ENCODE measurements at regions not wholly inside any gene's neighbourhood (a gene's known extent, or its start where the extent isn't known, plus 50 kb on each side); places are given as distances from the start of the nearest gene placed in this dataset.
"Not testable (repeated sequence)": the region's sequence is repeated elsewhere in the genome, so short reads cannot be mapped to it uniquely, and the experiment has no call there.

- H3K4me3 ChIP-seq (ENCODE audit: low read depth, low read length) = no peak overlapping the region
- no peak for TF ChIP-seq CTCF (conservative IDR thresholded peaks at IDR 0.05; ENCODE audit: low read depth, low read length)
- no peak for DNase-seq (ENCODE audit: low read depth)
These were observed 165.7 kb downstream of the HHIPL2 start for GRCh38 chr1:222382171-222382570.

- TF ChIP-seq CTCF (conservative IDR thresholded peaks at IDR 0.05; ENCODE audit: low read depth, low read length) = no peak
- no peak for DNase-seq (ENCODE audit: low read depth)
These were observed 170.3 kb downstream of the HHIPL2 start for GRCh38 chr1:222377428-222378088.

GRCh38 chr1:222376791-222377190, 171.1 kb downstream of the HHIPL2 start:
- not testable (repeated sequence) for H3K4me3 ChIP-seq (ENCODE audit: low read depth, low read length); DNase-seq (ENCODE audit: low read depth)

More at GRCh38 chr1:222377428-222378088, 170.3 kb downstream of the HHIPL2 start:
- no peak overlapping the region for H3K4me3 ChIP-seq (ENCODE audit: low read depth, low read length)

- DNase-seq (ENCODE audit: low read depth) = no peak
- no peak for TF ChIP-seq CTCF (conservative IDR thresholded peaks at IDR 0.05; ENCODE audit: low read depth, low read length)
- H3K4me3 ChIP-seq (ENCODE audit: low read depth, low read length) = no peak overlapping the region
These were observed 172.2 kb downstream of the HHIPL2 start for GRCh38 chr1:222375701-222376100.

GRCh38 chr1:222373831-222374602, 173.9 kb downstream of the HHIPL2 start:
- DNase-seq (ENCODE audit: low read depth) = no peak
- H3K4me3 ChIP-seq (ENCODE audit: low read depth, low read length) = no peak overlapping the region
- no peak for TF ChIP-seq CTCF (conservative IDR thresholded peaks at IDR 0.05; ENCODE audit: low read depth, low read length)

- no peak for DNase-seq (ENCODE audit: low read depth)
- no peak for TF ChIP-seq CTCF (conservative IDR thresholded peaks at IDR 0.05; ENCODE audit: low read depth, low read length)
- H3K4me3 ChIP-seq (ENCODE audit: low read depth, low read length) = no peak overlapping the region
These were observed 174.7 kb downstream of the HHIPL2 start for GRCh38 chr1:222373216-222373615.

GRCh38 chr1:222372221-222372620, 175.7 kb downstream of the HHIPL2 start:
- H3K4me3 ChIP-seq (ENCODE audit: low read depth, low read length) = no peak overlapping the region
- TF ChIP-seq CTCF (conservative IDR thresholded peaks at IDR 0.05; ENCODE audit: low read depth, low read length) = no peak
- DNase-seq (ENCODE audit: low read depth) = no peak
